SJSA1 (cell line): ENCODE measurements at regions not wholly inside any gene's neighbourhood (a gene's known extent, or its start where the extent isn't known, plus 50 kb on each side); places are given as distances from the start of the nearest gene placed in this dataset.

Source experiments
- DNase-seq, 2 experiments: peaks; one replicate each; pipeline ENCODE4 v3.0.0-alpha.2; 2015 to 2020; ENCODE audit warnings: low spot score in 2 of 2, low read depth in 1 of 2
- H3K27ac ChIP-seq: fragments of 250-450 bp; sonication (Bioruptor Pico); 2 replicates; pipeline ENCODE4 v1.5.1; 2020; ENCODE audit warnings: mild to moderate bottlenecking, moderate library complexity
- H3K27me3 ChIP-seq: fragments of 250-450 bp; sonication (Bioruptor Pico); replicated peaks from 2 replicates; pipeline ENCODE4 v1.5.1; 2020; ENCODE audit warnings: mild to moderate bottlenecking, moderate library complexity
- H3K36me3 ChIP-seq: fragments of 250-450 bp; sonication (Bioruptor Pico); 2 replicates; pipeline ENCODE4 v1.5.1; 2020; ENCODE audit warnings: mild to moderate bottlenecking
- H3K4me1 ChIP-seq: fragments of 250-450 bp; sonication (Bioruptor Pico); replicated peaks from 2 replicates; pipeline ENCODE4 v1.6.1; 2021; ENCODE audit warnings: mild to moderate bottlenecking
- H3K4me3 ChIP-seq: fragments of 250-450 bp; sonication (Bioruptor Pico); 2 replicates; pipeline ENCODE4 v1.5.1; 2020; ENCODE audit warnings: mild to moderate bottlenecking
- H3K9me3 ChIP-seq: fragments of 250-450 bp; sonication (Bioruptor Pico); replicated peaks from 2 replicates; pipeline ENCODE4 v1.5.1; 2020; ENCODE audit warnings: mild to moderate bottlenecking

DNA sequence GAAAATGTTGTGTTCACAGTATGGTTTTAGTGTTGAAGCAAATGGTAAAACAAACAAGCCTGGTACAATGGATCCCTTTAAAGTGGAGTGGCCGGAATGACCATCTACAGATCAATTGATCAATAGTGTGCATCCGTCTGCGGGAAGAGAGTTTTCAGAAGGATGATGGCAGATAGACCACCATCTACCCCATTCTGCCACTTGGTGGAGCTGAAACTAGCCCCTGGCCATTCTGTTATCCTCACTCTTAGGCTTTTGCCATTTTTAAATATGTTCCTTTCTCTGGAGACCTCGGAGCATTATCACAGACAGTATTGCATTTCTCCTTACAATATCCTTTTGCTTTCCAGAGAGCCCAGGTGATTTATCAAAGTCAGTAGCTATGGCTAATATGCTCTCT lies 258.9 kb upstream of the CFAP20DC start:
- H3K9me3 ChIP-seq, result no peaks in the 10 kb centered on the region
- no peak overlapping the region for H3K27ac ChIP-seq
- no peak overlapping the region for H3K4me3 ChIP-seq
- H3K36me3 ChIP-seq, result no peaks in the 10 kb centered on the region
- no peak for DNase-seq
- no peaks in the 10 kb centered on the region; the same call in 1 of the 2 replicates for H3K4me1 ChIP-seq
- no peaks in the 10 kb centered on the region for H3K27me3 ChIP-seq

DNA sequence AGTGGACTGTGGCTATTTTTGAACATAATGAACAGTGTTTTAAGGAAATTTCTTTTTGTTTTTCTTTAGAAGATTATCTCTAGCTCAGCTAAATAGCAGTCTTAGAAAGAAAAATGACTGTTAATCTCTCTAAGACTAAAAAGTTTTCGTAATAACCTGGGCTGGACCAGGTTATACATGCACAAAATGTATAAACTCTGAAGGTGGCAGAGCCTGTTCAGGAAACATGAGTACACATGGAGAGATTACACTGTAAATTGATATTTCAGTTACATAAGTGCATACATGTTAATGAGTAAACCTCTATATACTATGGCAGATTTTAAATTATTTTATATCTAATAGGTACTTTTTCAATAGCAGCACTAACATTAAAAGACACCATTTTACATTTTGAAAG lies 258.2 kb upstream of the CFAP20DC start:
- DNase-seq, result no peak
- H3K36me3 ChIP-seq, result no peaks in the 10 kb centered on the region

DNA sequence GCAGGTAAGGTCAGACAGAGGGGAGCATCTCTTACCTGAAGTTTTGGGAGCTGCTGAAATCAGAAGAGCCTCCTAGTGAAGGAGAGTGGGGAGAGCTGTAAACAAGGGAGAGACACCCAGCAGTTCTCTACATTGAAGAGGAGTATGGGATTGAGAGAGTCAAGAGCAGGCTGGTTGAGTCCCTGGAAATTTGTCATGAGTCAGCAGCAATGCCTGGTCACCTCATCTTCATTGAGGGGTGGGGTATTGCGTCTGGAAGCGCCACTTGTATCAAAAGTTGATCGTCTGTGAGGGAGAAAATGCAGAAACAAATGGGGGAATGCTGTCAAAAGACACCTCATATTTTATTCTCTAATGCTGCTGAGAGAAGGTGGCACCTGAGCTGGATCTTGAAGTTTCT lies 256.6 kb upstream of the CFAP20DC start:
- Histone ChIP-seq H3K36me3 (no peaks in the 10 kb centered on the region), H3K27ac (no peak overlapping the region), H3K4me3 (no peak overlapping the region), H3K9me3 (no peaks in the 10 kb centered on the region), H3K27me3 (no peaks in the 10 kb centered on the region), H3K4me1 (no peaks in the 10 kb centered on the region)
- no peak for DNase-seq

More for the DNA sequence above, 258.2 kb upstream of the CFAP20DC start:
- no peak overlapping the region for H3K4me3 ChIP-seq
- H3K9me3 ChIP-seq, result no peaks in the 10 kb centered on the region
- no peaks in the 10 kb centered on the region for H3K27me3 ChIP-seq
- H3K27ac ChIP-seq, result no peak overlapping the region
- H3K4me1 ChIP-seq, result no peaks in the 10 kb centered on the region

DNA sequence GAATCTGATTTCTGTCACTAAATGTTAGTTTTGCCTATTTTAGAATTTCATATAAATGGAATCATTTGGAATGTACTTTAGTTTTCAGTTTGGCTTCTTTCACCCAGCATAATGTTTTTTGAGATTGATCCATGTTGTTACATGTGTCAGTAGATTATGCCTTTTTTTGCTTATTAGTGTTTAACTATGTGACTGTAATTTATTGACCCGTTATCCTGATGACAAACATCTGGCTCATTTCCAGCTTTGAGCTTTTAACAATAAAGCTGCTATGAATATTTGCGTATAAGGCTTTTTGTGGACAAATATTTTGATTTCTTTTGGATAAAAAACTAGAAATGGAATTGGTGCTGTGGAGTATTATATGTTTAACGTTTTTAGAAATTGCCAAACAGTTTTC lies 254.5 kb upstream of the CFAP20DC start:
- H3K36me3 ChIP-seq, result no peaks in the 10 kb centered on the region

GRCh38 chr3:59303452-59303851 lies 253.6 kb upstream of the CFAP20DC start:
- no peaks in the 10 kb centered on the region for H3K9me3 ChIP-seq
- H3K4me1 ChIP-seq, result no peaks in the 10 kb centered on the region
- no peak overlapping the region for H3K4me3 ChIP-seq
- no peaks in the 10 kb centered on the region for H3K27me3 ChIP-seq
- H3K27ac ChIP-seq, result no peak overlapping the region
- no peak for DNase-seq
- H3K36me3 ChIP-seq, result no peaks in the 10 kb centered on the region

More for the DNA sequence above, 254.5 kb upstream of the CFAP20DC start:
- H3K27ac ChIP-seq, result no peak overlapping the region
- no peak for DNase-seq
- no peaks in the 10 kb centered on the region for H3K27me3 ChIP-seq
- no peaks in the 10 kb centered on the region for H3K9me3 ChIP-seq
- no peaks in the 10 kb centered on the region for H3K4me1 ChIP-seq
- H3K4me3 ChIP-seq, result no peak overlapping the region

- no peak overlapping the region for H3K4me3 ChIP-seq
- no peaks in the 10 kb centered on the region for H3K36me3 ChIP-seq
- no peaks in the 10 kb centered on the region for H3K27me3 ChIP-seq
- no peaks in the 10 kb centered on the region for H3K9me3 ChIP-seq
- no peaks in the 10 kb centered on the region for H3K4me1 ChIP-seq
- no peak overlapping the region for H3K27ac ChIP-seq
- no peak for DNase-seq
These were observed 252.6 kb upstream of the CFAP20DC start for GRCh38 chr3:59302442-59302841.

GRCh38 chr3:59300733-59301132 lies 250.9 kb upstream of the CFAP20DC start:
- Histone ChIP-seq H3K4me1 (no peaks in the 10 kb centered on the region), H3K36me3 (no peaks in the 10 kb centered on the region), H3K27me3 (no peaks in the 10 kb centered on the region), H3K27ac (no peak overlapping the region), H3K4me3 (no peak overlapping the region), H3K9me3 (no peaks in the 10 kb centered on the region)
- DNase-seq, result no peak

- DNase-seq, result no peak
- Histone ChIP-seq H3K4me1 (no peaks in the 10 kb centered on the region), H3K36me3 (no peaks in the 10 kb centered on the region), H3K9me3 (no peaks in the 10 kb centered on the region), H3K27me3 (no peaks in the 10 kb centered on the region), H3K4me3 (no peak overlapping the region), H3K27ac (no peak overlapping the region)
These were observed 249.7 kb upstream of the CFAP20DC start for GRCh38 chr3:59299561-59299960.

DNA sequence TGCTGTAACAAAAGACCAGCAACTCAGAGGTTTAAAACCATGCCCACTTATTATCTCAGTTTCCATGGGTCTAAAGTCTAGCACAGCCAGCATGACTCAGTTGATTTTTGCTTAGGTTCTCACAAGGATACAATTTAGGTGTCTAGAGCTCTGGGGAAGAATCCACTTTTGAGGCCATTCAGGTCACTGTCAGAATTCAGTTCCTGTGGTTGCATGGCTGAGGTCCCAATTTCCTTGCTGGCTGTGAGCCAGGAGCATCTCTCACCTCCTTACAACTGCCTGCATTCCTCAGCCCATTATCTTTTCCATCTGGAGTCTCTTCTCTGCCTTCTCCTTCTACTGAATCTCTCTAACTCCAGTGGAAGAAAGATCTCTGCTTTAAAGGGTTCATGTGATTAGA lies 240.5 kb upstream of the CFAP20DC start:
- Histone ChIP-seq H3K9me3 (no peaks in the 10 kb centered on the region), H3K27ac (no peak overlapping the region), H3K36me3 (no peaks in the 10 kb centered on the region), H3K27me3 (no peaks in the 10 kb centered on the region), H3K4me3 (no peak overlapping the region), H3K4me1 (peaks cover 10% of the 10 kb centered on the region)
- DNase-seq, result no peak

DNA sequence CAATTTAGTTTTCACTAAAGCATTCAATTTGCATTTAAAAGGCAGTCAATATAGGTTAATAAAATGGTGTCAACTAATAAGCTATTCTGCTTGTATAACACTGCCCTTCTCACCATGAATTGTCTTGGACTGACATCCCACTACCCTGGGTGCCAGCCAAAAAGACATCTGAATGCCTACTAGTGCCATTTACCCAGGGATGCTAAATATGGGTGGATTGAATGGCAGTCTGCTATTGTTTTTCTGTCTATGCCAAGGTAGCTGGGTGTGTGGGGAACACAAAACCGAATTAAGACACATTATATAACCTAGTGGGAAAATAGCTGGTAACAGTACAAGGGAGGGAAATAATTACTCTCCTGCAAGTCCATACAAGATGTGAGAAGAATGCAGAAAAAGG lies 240.0 kb upstream of the CFAP20DC start:
- peaks cover 10% of the 10 kb centered on the region for H3K4me1 ChIP-seq
- H3K27me3 ChIP-seq, result no peaks in the 10 kb centered on the region
- H3K9me3 ChIP-seq, result no peaks in the 10 kb centered on the region
- no peak overlapping the region for H3K27ac ChIP-seq
- DNase-seq, result no peak
- H3K4me3 ChIP-seq, result no peak overlapping the region
- no peaks in the 10 kb centered on the region for H3K36me3 ChIP-seq

DNA sequence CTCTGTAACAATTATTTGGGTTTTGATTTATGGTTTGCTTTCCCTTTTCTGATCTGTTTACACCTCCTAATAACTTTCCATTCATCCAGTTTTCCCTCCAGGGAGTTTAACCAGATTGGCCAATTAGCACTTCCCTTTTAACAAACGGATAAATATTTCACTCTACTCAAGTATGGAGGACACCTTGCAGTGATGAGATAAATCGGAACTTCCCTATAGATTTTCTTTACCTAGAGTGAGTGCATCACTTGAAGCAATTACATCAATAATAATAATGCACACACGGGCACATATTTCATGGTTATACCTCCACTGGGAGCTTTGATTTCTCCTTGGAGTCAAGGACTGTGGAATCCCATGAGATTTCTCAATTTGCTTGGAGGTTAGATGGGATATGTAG lies 239.1 kb upstream of the CFAP20DC start:
- H3K36me3 ChIP-seq, result no peaks in the 10 kb centered on the region
- peaks cover 10% of the 10 kb centered on the region for H3K4me1 ChIP-seq
- no peaks in the 10 kb centered on the region for H3K9me3 ChIP-seq
- no peaks in the 10 kb centered on the region for H3K27me3 ChIP-seq
- DNase-seq, result no peak
- no peak overlapping the region for H3K27ac ChIP-seq
- H3K4me3 ChIP-seq, result no peak overlapping the region

DNA sequence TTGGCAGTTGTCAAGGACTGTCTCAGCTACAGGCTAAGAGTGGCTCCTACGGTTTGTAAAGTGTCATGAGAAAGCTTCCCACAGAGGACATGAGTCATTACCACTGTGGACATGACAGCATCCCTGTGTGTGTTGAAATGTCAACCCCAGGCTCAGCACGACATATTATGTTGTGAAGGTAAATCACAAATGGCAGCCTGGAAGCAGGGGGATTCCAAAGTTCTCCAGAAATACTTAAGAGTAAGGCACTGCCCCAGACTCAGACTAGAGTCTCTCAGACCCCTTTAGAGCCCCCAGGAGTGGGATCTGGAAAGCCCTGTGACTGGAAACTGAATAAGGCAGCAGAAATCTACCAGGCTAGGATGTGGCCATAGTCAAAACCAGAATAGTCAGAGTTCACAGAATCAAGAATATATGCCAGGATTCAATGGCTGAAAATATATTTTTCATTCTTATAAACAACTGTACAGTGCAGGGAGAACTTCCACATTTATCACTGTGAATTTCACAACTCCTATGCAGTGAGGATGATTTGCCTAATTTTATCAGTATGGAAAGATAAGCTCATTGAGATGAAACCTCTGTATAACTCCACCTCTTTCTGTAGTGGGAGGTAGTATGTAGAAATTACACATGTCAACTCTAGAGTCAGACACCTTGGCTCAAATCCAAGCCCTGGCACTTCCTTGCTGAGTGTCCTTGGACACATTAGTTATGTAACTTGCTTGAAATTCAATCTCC lies 237.1 kb upstream of the CFAP20DC start:
- Histone ChIP-seq H3K27ac (no peak overlapping the region), H3K36me3 (no peaks in the 10 kb centered on the region), H3K4me1 (peaks cover 10% of the 10 kb centered on the region), H3K4me3 (no peak overlapping the region), H3K27me3 (no peaks in the 10 kb centered on the region), H3K9me3 (no peaks in the 10 kb centered on the region)
- DNase-seq, result peak in 1 of 2 experiments; percentile 17

- peaks cover 10% of the 10 kb centered on the region for H3K4me1 ChIP-seq
- H3K27ac ChIP-seq, result no peak overlapping the region
- no peak for DNase-seq
- H3K27me3 ChIP-seq, result no peaks in the 10 kb centered on the region
- no peak overlapping the region for H3K4me3 ChIP-seq
- no peaks in the 10 kb centered on the region for H3K36me3 ChIP-seq
- no peaks in the 10 kb centered on the region for H3K9me3 ChIP-seq
These were observed 235.7 kb upstream of the CFAP20DC start for GRCh38 chr3:59285560-59285959.

DNA sequence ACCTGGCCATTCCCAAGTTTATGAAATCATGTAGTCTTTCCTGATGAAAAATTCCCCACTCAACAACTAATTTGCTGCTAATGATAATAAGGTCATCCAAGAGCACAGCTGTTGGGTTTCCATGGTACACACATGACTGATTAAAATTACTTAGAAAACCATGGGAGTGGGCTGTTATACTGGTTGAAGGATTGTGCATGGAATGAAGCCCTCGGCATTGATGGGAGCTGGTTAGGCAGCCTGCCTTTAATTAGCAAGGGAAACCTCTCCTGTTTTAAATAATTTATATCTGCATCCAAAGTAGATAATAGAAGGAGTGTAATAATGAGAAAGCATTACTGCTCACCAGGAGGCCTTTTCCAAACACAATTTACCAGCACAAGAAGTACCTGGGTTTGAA lies 235.1 kb upstream of the CFAP20DC start:
- H3K36me3 ChIP-seq, result no peaks in the 10 kb centered on the region
- no peaks in the 10 kb centered on the region for H3K9me3 ChIP-seq
- no peak for DNase-seq
- H3K4me3 ChIP-seq, result no peak overlapping the region
- peaks cover 10% of the 10 kb centered on the region for H3K4me1 ChIP-seq
- no peaks in the 10 kb centered on the region for H3K27me3 ChIP-seq
- no peak overlapping the region for H3K27ac ChIP-seq

DNA sequence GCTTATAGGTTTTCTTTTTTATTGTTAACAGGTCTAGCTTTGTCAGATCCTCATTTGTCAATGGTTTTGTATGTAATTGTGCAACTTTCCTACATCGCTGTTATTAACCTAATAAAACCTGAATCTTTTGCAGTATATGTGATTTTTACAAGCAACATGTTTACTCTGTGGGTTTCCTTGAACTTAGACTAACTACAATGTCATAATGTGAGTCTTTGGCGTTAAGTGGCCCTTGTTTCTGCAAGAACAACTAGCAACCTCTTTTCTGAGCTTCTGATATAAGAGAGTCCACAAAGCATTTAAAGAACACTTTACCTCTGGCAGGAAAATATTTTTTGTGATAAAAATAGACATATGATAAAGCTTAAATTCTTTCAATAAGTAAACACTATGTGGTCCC lies 230.3 kb upstream of the CFAP20DC start:
- Histone ChIP-seq H3K4me1 (peaks cover 3% of the 10 kb centered on the region; the same call in 1 of the 2 replicates), H3K27me3 (no peaks in the 10 kb centered on the region), H3K27ac (no peak overlapping the region), H3K36me3 (no peaks in the 10 kb centered on the region), H3K4me3 (no peak overlapping the region), H3K9me3 (no peaks in the 10 kb centered on the region)
- DNase-seq, result no peak
